ENCODE measurements at regions not wholly inside any gene's neighbourhood (a gene's known extent, or its start where the extent isn't known, plus 50 kb on each side); places are given as distances from the start of the nearest gene placed in this dataset.
"Not testable (repeated sequence)": the region's sequence is repeated elsewhere in the genome, so short reads cannot be mapped to it uniquely, and the experiment has no call there.

DNA sequence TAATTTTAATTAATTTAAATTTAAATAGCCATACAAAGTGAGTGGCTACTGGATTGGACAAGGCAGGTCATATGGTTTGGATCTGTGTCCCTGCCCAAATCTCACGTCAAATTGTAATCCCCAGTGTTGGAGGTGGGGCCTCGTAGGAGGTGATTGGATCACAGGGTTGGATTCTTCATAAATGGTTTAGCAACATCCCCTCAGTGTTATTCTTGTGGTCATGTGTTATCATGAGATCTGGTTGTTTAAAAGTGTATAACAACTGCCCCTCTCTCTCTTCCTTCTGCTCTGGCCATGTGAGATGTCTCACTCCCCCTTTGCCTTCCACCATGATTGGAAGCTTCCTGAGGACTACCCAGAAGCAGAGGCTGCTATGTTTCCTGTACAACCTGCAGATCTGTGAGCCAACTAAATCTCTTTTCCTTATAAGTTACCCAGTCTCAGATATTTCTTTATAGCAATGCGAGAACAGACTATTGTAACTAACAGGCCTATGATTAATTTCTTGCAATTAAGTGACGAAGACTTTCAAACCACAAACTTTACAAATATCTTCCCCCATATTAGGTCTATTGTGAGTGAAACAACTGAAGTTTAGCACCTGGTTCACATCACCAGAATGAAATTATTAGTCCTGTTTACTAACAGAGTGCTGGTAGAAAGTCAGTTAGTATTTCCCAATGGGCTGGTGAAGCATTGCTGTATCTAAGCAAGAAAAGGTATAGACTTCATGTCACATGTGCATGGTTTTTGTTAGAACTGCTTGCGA, 60.0 kb upstream of the TNFAIP3 start:
- no peak overlapping the region for H3K27ac ChIP-seq (ENCODE audit: low read length)
- H3K4me3 ChIP-seq (ENCODE audit: low read length) = no peak overlapping the region
- H4K20me1 ChIP-seq (ENCODE audit: insufficient read depth, low read depth, low read length) = no peaks in the 10 kb centered on the region
- no peak for DNase-seq
- no peak overlapping the region for H2AFZ ChIP-seq (ENCODE audit: low read length)
- H3K9me2 ChIP-seq (replicated peaks; ENCODE audit: insufficient read depth, low read length) = no peaks in the 10 kb centered on the region
- H3K79me2 ChIP-seq (ENCODE audit: low read length) = no peaks in the 10 kb centered on the region
- H3K27me3 ChIP-seq (ENCODE audit: low read length) = no peaks in the 10 kb centered on the region
- no peak overlapping the region for H3K4me2 ChIP-seq (ENCODE audit: low read depth, low read length, poor library complexity, severe bottlenecking)
- H3K9me3 ChIP-seq (ENCODE audit: low read length) = no peaks in the 10 kb centered on the region
- no peak overlapping the region for H3K9ac ChIP-seq (ENCODE audit: low read length)
- no peaks in the 10 kb centered on the region for H3K36me3 ChIP-seq (ENCODE audit: insufficient read depth, low read length)
- H3K4me1 ChIP-seq (ENCODE audit: low read length) = peaks cover 6% of the 10 kb centered on the region; the same call in 1 of the 2 replicates

DNA sequence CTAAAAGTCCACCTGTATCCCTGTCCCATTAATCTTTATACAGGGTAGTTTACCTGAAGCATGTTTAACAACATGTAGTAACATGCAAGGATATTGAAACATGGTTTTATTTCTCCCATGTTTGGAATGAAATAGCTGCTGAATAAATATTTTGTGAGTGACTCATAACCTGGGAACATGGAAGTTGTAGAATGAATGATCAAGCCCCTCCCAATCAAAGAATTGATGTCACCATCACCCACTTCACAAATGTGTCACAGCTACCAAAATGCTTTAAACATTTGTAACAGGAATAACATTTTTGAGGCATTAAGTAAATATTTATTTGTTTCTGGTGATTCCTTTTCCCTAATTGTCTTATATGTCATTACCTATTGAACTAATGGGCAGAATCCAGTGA, 58.9 kb upstream of the TNFAIP3 start:
- H3K36me3 ChIP-seq (ENCODE audit: insufficient read depth, low read length) = no peaks in the 10 kb centered on the region
- no peak overlapping the region for H2AFZ ChIP-seq (ENCODE audit: low read length)

DNA sequence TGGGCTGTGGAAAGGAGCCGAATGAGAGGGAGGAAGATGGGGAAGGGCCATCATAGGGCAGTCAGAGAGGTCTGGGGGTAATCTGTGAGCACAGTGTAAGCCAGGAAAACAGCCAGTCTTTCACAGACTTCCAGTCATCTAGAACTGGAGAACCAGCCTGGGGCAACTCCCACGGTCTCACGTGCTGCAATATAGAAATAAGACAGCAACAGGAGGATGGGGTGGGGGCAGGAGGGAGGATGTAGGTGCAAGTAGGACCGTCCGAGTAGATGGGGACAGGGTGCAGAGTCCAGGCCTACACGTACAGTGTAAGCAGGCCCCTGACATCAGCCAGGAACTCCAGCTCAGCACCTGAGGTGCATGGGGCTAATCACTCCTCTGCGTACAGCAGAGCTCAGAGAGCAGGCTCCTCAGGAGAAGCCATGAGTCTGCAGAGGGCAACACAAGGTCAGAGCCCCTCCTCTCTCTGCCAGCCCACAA, 58.2 kb upstream of the TNFAIP3 start:
- Histone ChIP-seq H3K36me3 (ENCODE audit: insufficient read depth, low read length) (no peaks in the 10 kb centered on the region), H3K79me2 (ENCODE audit: low read length) (no peaks in the 10 kb centered on the region), H3K9ac (ENCODE audit: low read length) (no peak overlapping the region), H3K4me3 (ENCODE audit: low read length) (no peak overlapping the region), H3K27ac (ENCODE audit: low read length) (no peak overlapping the region), H2AFZ (ENCODE audit: low read length) (no peak overlapping the region), H3K9me2 (replicated peaks; ENCODE audit: insufficient read depth, low read length) (no peaks in the 10 kb centered on the region), H3K4me2 (ENCODE audit: low read depth, low read length, poor library complexity, severe bottlenecking) (no peak overlapping the region), H3K27me3 (ENCODE audit: low read length) (no peaks in the 10 kb centered on the region), H4K20me1 (ENCODE audit: insufficient read depth, low read depth, low read length) (no peaks in the 10 kb centered on the region), H3K9me3 (ENCODE audit: low read length) (no peaks in the 10 kb centered on the region), H3K4me1 (ENCODE audit: low read length) (peaks cover 6% of the 10 kb centered on the region; the same call in 1 of the 2 replicates)
- peak; percentile 23 for DNase-seq

More for the DNA sequence above, 58.9 kb upstream of the TNFAIP3 start:
- H3K27ac ChIP-seq (ENCODE audit: low read length) = no peak overlapping the region
- no peaks in the 10 kb centered on the region for H4K20me1 ChIP-seq (ENCODE audit: insufficient read depth, low read depth, low read length)
- H3K9me2 ChIP-seq (replicated peaks; ENCODE audit: insufficient read depth, low read length) = no peaks in the 10 kb centered on the region
- H3K4me2 ChIP-seq (ENCODE audit: low read depth, low read length, poor library complexity, severe bottlenecking) = no peak overlapping the region
- H3K9me3 ChIP-seq (ENCODE audit: low read length) = no peaks in the 10 kb centered on the region
- H3K9ac ChIP-seq (ENCODE audit: low read length) = no peak overlapping the region
- DNase-seq = no peak
- H3K4me1 ChIP-seq (ENCODE audit: low read length) = peaks cover 6% of the 10 kb centered on the region; the same call in 1 of the 2 replicates
- no peak overlapping the region for H3K4me3 ChIP-seq (ENCODE audit: low read length)
- no peaks in the 10 kb centered on the region for H3K27me3 ChIP-seq (ENCODE audit: low read length)
- H3K79me2 ChIP-seq (ENCODE audit: low read length) = no peaks in the 10 kb centered on the region

DNA sequence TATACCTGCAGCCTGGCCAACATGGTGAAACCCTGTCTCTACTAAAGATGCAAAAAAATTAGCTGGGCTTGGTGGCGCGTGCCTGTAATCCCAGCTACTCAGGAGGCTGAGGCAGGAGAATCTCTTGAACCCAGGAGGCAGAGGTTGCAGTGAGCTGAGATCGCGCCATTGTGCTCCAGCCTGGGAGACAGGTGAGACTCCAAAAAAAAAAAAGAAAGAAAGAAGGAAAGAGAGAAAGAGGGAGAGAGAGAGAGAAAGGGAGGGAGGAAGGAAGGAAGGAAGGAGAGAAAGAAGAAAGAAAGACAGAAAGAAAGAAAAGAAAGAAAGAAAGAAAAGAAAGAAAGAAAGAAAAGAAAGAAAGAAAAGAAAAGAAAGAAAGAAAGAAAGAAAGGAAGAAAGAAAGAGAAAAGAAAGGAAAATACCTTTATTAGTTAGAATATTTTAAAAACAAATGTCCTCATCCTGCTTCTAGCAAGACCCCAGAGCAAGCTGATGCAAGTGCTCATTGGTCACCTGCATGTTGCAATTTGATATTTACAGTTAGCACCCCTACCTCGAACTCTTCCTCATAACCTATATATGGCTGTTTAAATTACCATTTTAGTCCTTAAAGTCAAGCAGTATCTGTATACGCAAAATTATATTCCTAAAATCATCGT, 57.0 kb upstream of the TNFAIP3 start:
- not testable (repeated sequence) for H3K27ac ChIP-seq (ENCODE audit: low read length); H3K79me2 ChIP-seq (ENCODE audit: low read length); H3K27me3 ChIP-seq (ENCODE audit: low read length); H3K4me1 ChIP-seq (ENCODE audit: low read length); H3K36me3 ChIP-seq (ENCODE audit: insufficient read depth, low read length); H3K4me3 ChIP-seq (ENCODE audit: low read length); H3K9me3 ChIP-seq (ENCODE audit: low read length); H3K9ac ChIP-seq (ENCODE audit: low read length); H2AFZ ChIP-seq (ENCODE audit: low read length); H4K20me1 ChIP-seq (ENCODE audit: insufficient read depth, low read depth, low read length); H3K9me2 ChIP-seq (replicated peaks; ENCODE audit: insufficient read depth, low read length); H3K4me2 ChIP-seq (ENCODE audit: low read depth, low read length, poor library complexity, severe bottlenecking)
- peak; percentile 27 for DNase-seq

DNA sequence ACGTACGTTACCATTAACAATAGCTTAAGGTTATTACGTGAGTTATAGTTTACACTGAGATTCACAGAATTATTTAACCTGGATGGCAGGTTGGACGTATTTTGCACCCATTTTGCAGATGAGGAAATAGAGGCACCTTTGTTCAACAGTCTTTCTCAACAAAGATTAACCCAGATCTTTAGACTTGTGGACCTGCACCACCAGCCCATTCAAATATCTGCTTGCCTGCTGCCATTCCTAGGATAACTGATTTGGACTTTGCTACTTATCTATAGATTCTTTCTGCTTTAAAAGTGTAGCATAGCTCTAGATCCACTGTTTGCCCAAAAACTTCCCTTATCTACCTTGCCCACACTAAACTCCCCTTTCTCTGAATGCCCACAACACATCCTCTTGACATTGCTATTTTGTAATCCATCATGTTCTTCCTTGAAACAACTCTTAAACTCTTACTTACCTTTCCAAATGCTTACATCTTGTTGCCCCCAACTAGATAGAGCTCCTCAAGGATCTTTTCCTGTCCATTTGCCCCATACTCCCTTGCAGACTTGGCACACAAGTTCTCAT, 56.4 kb upstream of the TNFAIP3 start:
- Histone ChIP-seq H3K4me1 (ENCODE audit: low read length) (peaks cover 6% of the 10 kb centered on the region; the same call in 1 of the 2 replicates), H2AFZ (ENCODE audit: low read length) (no peak overlapping the region), H3K27me3 (ENCODE audit: low read length) (no peaks in the 10 kb centered on the region), H3K27ac (ENCODE audit: low read length) (no peak overlapping the region), H3K9ac (ENCODE audit: low read length) (no peak overlapping the region), H4K20me1 (ENCODE audit: insufficient read depth, low read depth, low read length) (no peaks in the 10 kb centered on the region), H3K4me3 (ENCODE audit: low read length) (no peak overlapping the region), H3K4me2 (ENCODE audit: low read depth, low read length, poor library complexity, severe bottlenecking) (no peak overlapping the region), H3K9me2 (replicated peaks; ENCODE audit: insufficient read depth, low read length) (no peaks in the 10 kb centered on the region), H3K79me2 (ENCODE audit: low read length) (no peaks in the 10 kb centered on the region), H3K36me3 (ENCODE audit: insufficient read depth, low read length) (no peaks in the 10 kb centered on the region), H3K9me3 (ENCODE audit: low read length) (no peaks in the 10 kb centered on the region)
- DNase-seq = peak; percentile 28

DNA sequence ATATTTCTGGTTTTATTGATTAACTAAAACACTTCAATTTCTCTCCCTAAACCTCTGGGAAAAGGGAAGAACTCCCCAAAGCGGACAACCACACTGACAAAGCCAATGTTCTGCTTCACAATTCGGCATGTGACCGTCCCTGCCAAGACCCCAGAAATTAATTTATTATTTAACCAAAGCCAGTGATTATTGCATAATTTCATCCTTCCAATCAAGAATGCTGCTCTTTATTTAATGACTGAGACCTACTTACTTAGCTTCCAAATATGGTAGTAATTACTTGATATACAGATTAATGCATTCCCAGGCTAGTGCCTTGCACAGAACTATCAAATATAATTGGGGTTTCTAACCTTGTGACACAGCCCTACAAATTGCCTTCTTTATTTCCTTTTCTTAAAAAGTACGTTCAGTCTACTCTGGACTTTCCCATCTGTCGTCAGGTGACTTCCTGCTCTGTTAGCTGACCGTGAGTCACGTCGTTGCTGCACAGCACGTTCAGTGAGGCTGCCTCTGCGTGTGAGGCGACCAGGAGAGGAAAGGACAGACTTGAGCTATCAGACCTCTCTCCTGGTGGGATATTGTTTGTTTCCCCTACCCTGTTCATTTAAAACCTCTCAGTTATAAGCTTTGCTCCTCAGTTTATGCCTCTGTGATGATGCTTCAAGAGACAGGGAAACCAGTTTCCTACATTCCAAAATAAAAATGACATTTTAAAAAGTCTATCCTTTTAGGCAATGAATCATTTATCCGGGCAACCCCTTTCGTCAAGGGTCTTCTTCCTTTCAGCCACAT, 55.7 kb upstream of the TNFAIP3 start:
- no peaks in the 10 kb centered on the region for H3K36me3 ChIP-seq (ENCODE audit: insufficient read depth, low read length)
- no peaks in the 10 kb centered on the region for H3K79me2 ChIP-seq (ENCODE audit: low read length)
- H3K9ac ChIP-seq (ENCODE audit: low read length) = no peak overlapping the region
- H3K4me1 ChIP-seq (ENCODE audit: low read length) = peaks cover 6% of the 10 kb centered on the region; the same call in 1 of the 2 replicates
- no peaks in the 10 kb centered on the region for H3K9me3 ChIP-seq (ENCODE audit: low read length)
- H3K4me3 ChIP-seq (ENCODE audit: low read length) = no peak overlapping the region
- H3K4me2 ChIP-seq (ENCODE audit: low read depth, low read length, poor library complexity, severe bottlenecking) = peak overlapping the region; percentile 38
- DNase-seq = peak; percentile 41
- peak overlapping the region; percentile 71; the same call in 1 of the 2 replicates for H2AFZ ChIP-seq (ENCODE audit: low read length)
- H3K27me3 ChIP-seq (ENCODE audit: low read length) = no peaks in the 10 kb centered on the region
- H4K20me1 ChIP-seq (ENCODE audit: insufficient read depth, low read depth, low read length) = no peaks in the 10 kb centered on the region
- no peaks in the 10 kb centered on the region for H3K9me2 ChIP-seq (replicated peaks; ENCODE audit: insufficient read depth, low read length)
- no peak overlapping the region for H3K27ac ChIP-seq (ENCODE audit: low read length)

DNA sequence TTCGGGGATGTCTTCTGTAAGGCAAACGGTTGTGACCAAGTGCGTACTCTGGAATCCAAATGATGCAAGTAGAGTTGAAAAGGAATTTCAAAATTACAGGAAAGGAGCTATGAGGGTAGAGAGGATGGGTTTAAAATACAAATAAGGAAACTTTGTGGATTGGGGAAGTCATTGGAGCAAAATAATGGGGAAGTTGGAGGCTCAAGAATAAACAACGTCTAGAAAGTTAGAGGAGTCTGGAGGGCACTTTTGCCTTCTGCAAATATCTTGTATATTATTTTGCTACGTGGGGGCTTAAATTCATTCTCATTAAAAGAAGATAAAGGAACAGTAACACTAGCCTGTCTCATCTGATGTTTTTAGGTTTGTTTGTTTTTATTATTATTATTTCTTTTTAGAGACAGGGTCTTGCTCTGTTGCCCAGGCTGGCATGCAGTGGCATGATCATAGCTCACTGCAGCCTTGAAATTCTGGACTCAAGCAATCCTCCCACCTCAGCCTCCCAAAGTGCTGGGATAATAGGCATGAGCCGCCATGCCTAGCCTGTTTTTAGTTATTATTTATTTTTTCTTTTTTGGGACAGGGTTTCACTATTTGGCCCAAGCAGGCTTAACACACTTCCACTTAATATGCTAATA, 55.0 kb upstream of the TNFAIP3 start:
- H3K36me3 ChIP-seq (ENCODE audit: insufficient read depth, low read length) = no peaks in the 10 kb centered on the region
- no peak for DNase-seq
- H3K4me1 ChIP-seq (ENCODE audit: low read length) = peaks cover 6% of the 10 kb centered on the region; the same call in 1 of the 2 replicates
- H3K79me2 ChIP-seq (ENCODE audit: low read length) = no peaks in the 10 kb centered on the region
- no peak overlapping the region for H3K27ac ChIP-seq (ENCODE audit: low read length)
- H4K20me1 ChIP-seq (ENCODE audit: insufficient read depth, low read depth, low read length) = no peaks in the 10 kb centered on the region
- no peaks in the 10 kb centered on the region for H3K27me3 ChIP-seq (ENCODE audit: low read length)
- no peak overlapping the region for H2AFZ ChIP-seq (ENCODE audit: low read length)
- no peaks in the 10 kb centered on the region for H3K9me3 ChIP-seq (ENCODE audit: low read length)
- no peak overlapping the region for H3K9ac ChIP-seq (ENCODE audit: low read length)
- H3K4me3 ChIP-seq (ENCODE audit: low read length) = no peak overlapping the region
- H3K9me2 ChIP-seq (replicated peaks; ENCODE audit: insufficient read depth, low read length) = no peaks in the 10 kb centered on the region
- peak overlapping the region; percentile 38 for H3K4me2 ChIP-seq (ENCODE audit: low read depth, low read length, poor library complexity, severe bottlenecking)
